IMR-90 (cell line): ENCODE measurements at regions not wholly inside any gene's neighbourhood (a gene's known extent, or its start where the extent isn't known, plus 50 kb on each side); places are given as distances from the start of the nearest gene placed in this dataset.

Experiments
- ATAC-seq: fragments of 200-7000 bp; cut with Tn5 transposase; 2 replicates; pipeline ENCODE4 v1.9.1; 2020; ENCODE audit warnings: low read depth, mild to moderate bottlenecking, moderate library complexity
- BruUV-seq: library from RNA; stranded (reverse); fragments of 400-500 nt; replicated peaks from 2 replicates; lab custom pipeline; 2021; lab: Mats Ljungman, UMichigan
- CTCF ChIA-PET: fragments of 300-600 bp; formaldehyde crosslinking; extraction: SDS; loops from one replicate; lab custom pipeline; 2021; ENCODE audit warnings: antibody characterized with exemption; lab: Yijun Ruan, JAX
- POLR2A ChIA-PET: fragments of 300-600 bp; sonication (Branson Sonifier 250); formaldehyde crosslinking; loops from one replicate; lab custom pipeline; 2022; ENCODE audit warnings: antibody characterized with exemption; ENCODE audit not compliant: unreplicated experiment; lab: Charles Lee
- DNase-seq: peaks from one replicate; pipeline ENCODE4 v3.0.0; 2013
- H2AFZ ChIP-seq: replicated peaks from 2 replicates; pipeline ENCODE3; 2013; ENCODE audit warnings: low read length, mild to moderate bottlenecking; ENCODE audit not compliant: poor library complexity
- H2AK5ac ChIP-seq: 2 replicates; pipeline ENCODE4 v1.6.1; 2013; ENCODE audit warnings: low read depth, low read length, inconsistent platforms
- H2AK9ac ChIP-seq: replicated peaks from 2 replicates; pipeline ENCODE3; 2013; ENCODE audit warnings: mild to moderate bottlenecking, low read depth, low read length, moderate library complexity; ENCODE audit not compliant: poor library complexity
- H2BK120ac ChIP-seq: 2 replicates; pipeline ENCODE4 v1.6.1; 2013; ENCODE audit warnings: low read depth, low read length, inconsistent platforms
- H2BK15ac ChIP-seq: 3 replicates; pipeline ENCODE4 v1.6.1; 2013; ENCODE audit warnings: low read depth, low read length, inconsistent platforms
- H2BK20ac ChIP-seq: 2 replicates; pipeline ENCODE4 v1.6.1; 2013; ENCODE audit warnings: low read depth, mild to moderate bottlenecking, inconsistent platforms, low read length, moderate library complexity
- H2BK5ac ChIP-seq: 2 replicates; pipeline ENCODE4 v1.6.1; 2013; ENCODE audit warnings: mild to moderate bottlenecking, low read depth, low read length, inconsistent platforms; ENCODE audit not compliant: poor library complexity, severe bottlenecking
- H3K14ac ChIP-seq: replicated peaks from 2 replicates; pipeline ENCODE4 v1.6.1; 2013; ENCODE audit warnings: low read depth, low read length, inconsistent platforms
- H3K18ac ChIP-seq: 2 replicates; pipeline ENCODE4 v1.6.1; 2013; ENCODE audit warnings: low read depth, low read length, control low read depth
- H3K23ac ChIP-seq: 2 replicates; pipeline ENCODE4 v1.6.1; 2013; ENCODE audit warnings: low read depth, low read length, inconsistent platforms
- H3K27ac ChIP-seq: 2 replicates; pipeline ENCODE4 v1.5.1; 2013; ENCODE audit warnings: mild to moderate bottlenecking, control low read depth, low read length; ENCODE audit not compliant: insufficient read depth
- H3K27me3 ChIP-seq: 2 replicates; pipeline ENCODE4 v1.6.1; 2013; ENCODE audit warnings: low read length; ENCODE audit not compliant: control insufficient read depth, insufficient read depth
- H3K36me3 ChIP-seq: 2 replicates; pipeline ENCODE4 v1.6.1; 2013; ENCODE audit warnings: low read length, mixed read lengths; ENCODE audit not compliant: control insufficient read depth, insufficient read depth
- H3K4ac ChIP-seq: 2 replicates; pipeline ENCODE4 v1.6.1; 2013; ENCODE audit warnings: low read depth, low read length, inconsistent platforms
- H3K4me1 ChIP-seq: 2 replicates; pipeline ENCODE4 v1.6.1; 2013; ENCODE audit warnings: low read length, mixed read lengths; ENCODE audit not compliant: control insufficient read depth, insufficient read depth
- H3K4me2 ChIP-seq: 2 replicates; pipeline ENCODE4 v1.6.1; 2013; ENCODE audit warnings: low read depth, mild to moderate bottlenecking, control low read depth, low read length, moderate library complexity
- H3K4me3 ChIP-seq: 2 replicates; pipeline ENCODE4 v1.5.1; 2013; ENCODE audit warnings: low read depth, mild to moderate bottlenecking, control low read depth, low read length, moderate library complexity; ENCODE audit not compliant: insufficient read depth
- H3K56ac ChIP-seq: 2 replicates; pipeline ENCODE4 v1.6.1; 2013; ENCODE audit warnings: low read length, inconsistent platforms; ENCODE audit not compliant: insufficient read depth; ENCODE audit errors: extremely low read depth
- H3K79me1 ChIP-seq, 2 experiments: 2 replicates each; pipeline ENCODE4 v1.6.1; 2013; ENCODE audit warnings: low read length in 2 of 2, inconsistent platforms in 1 of 2, low read depth in 1 of 2
- H3K9ac ChIP-seq: 2 replicates; pipeline ENCODE4 v1.6.1; 2013; ENCODE audit warnings: low read depth, low read length, control low read depth
- H3K9me1 ChIP-seq: 2 replicates; pipeline ENCODE4 v1.6.1; 2013; ENCODE audit warnings: low read length, inconsistent platforms; ENCODE audit not compliant: insufficient read depth
- H3K9me3 ChIP-seq: 2 replicates; pipeline ENCODE4 v1.6.1; 2013; ENCODE audit warnings: low read length; ENCODE audit not compliant: control insufficient read depth, insufficient read depth
- H4K20me1 ChIP-seq: 2 replicates; pipeline ENCODE4 v1.6.1; 2013; ENCODE audit warnings: low read length, inconsistent platforms; ENCODE audit not compliant: insufficient read depth
- H4K5ac ChIP-seq: 2 replicates; pipeline ENCODE4 v1.6.1; 2013; ENCODE audit warnings: mild to moderate bottlenecking, low read depth, low read length, control low read depth
- H4K8ac ChIP-seq, 2 experiments: 2 replicates each; pipeline ENCODE4 v1.6.1; 2013; ENCODE audit warnings: low read depth in 2 of 2, low read length in 2 of 2, control low read depth in 1 of 2, inconsistent platforms in 1 of 2
- H4K91ac ChIP-seq: 2 replicates; pipeline ENCODE4 v1.6.1; 2013; ENCODE audit warnings: low read depth, low read length, inconsistent platforms; ENCODE audit not compliant: insufficient read depth
- BHLHE40 ChIP-seq: fragments of 150-350 bp; IDR thresholded peaks from 2 replicates; pipeline ENCODE4 v1.6.1; 2016; ENCODE audit warnings: mild to moderate bottlenecking, low read depth, low read length
- CEBPB ChIP-seq: IDR thresholded peaks from 2 replicates; pipeline ENCODE4 v1.6.1; 2012; ENCODE audit warnings: low read depth, low read length, improper control_type of control experiment
- CHD1 ChIP-seq: IDR thresholded peaks from 2 replicates; pipeline ENCODE4 v1.6.1; 2012; ENCODE audit warnings: low read depth, low read length, improper control_type of control experiment
- CTCF ChIP-seq: conservative IDR thresholded peaks from 2 replicates; pipeline ENCODE4 v1.5.1; 2012; ENCODE audit warnings: mild to moderate bottlenecking, low read depth, low read length, improper control_type of control experiment
- ELK1 ChIP-seq: fragments of 150-350 bp; IDR thresholded peaks from 2 replicates; pipeline ENCODE4 v1.6.1; 2016; ENCODE audit warnings: low read depth, mild to moderate bottlenecking, low read length, moderate library complexity, borderline replicate concordance
- FOS ChIP-seq: fragments of 150-350 bp; IDR thresholded peaks from 2 replicates; pipeline ENCODE4 v1.6.1; 2016; ENCODE audit warnings: low read depth, low read length
- MAFK ChIP-seq: IDR thresholded peaks from 2 replicates; pipeline ENCODE4 v1.6.1; 2012; ENCODE audit warnings: low read depth, low read length, improper control_type of control experiment
- MAZ ChIP-seq: IDR thresholded peaks from 2 replicates; pipeline ENCODE4 v1.6.1; 2012; ENCODE audit warnings: low read depth, mild to moderate bottlenecking, low read length, improper control_type of control experiment, moderate library complexity, borderline replicate concordance
- MXI1 ChIP-seq: IDR thresholded peaks from 2 replicates; pipeline ENCODE4 v1.6.1; 2012; ENCODE audit warnings: low read depth, mild to moderate bottlenecking, low read length, moderate library complexity, borderline replicate concordance
- NFE2L2 ChIP-seq: fragments of 150-350 bp; IDR thresholded peaks from 2 replicates; pipeline ENCODE4 v1.6.1; 2016; ENCODE audit warnings: low read depth, mild to moderate bottlenecking, low read length
- RAD21 ChIP-seq: IDR thresholded peaks from 2 replicates; pipeline ENCODE4 v1.6.1; 2012; ENCODE audit warnings: low read length, improper control_type of control experiment
- RCOR1 ChIP-seq: IDR thresholded peaks from 2 replicates; pipeline ENCODE4 v1.6.1; 2012; ENCODE audit warnings: mild to moderate bottlenecking, low read length, improper control_type of control experiment; ENCODE audit not compliant: insufficient replicate concordance
- RFX5 ChIP-seq: IDR thresholded peaks from 2 replicates; pipeline ENCODE4 v1.8.0; 2012; ENCODE audit warnings: low read depth, mild to moderate bottlenecking, low read length, moderate library complexity
- SMC3 ChIP-seq: fragments of 150-350 bp; IDR thresholded peaks from 2 replicates; pipeline ENCODE4 v1.6.1; 2016; ENCODE audit warnings: low read depth, mild to moderate bottlenecking, antibody characterized with exemption, low read length, moderate library complexity
- USF2 ChIP-seq: fragments of 150-350 bp; IDR thresholded peaks from 2 replicates; pipeline ENCODE4 v1.6.1; 2017; ENCODE audit warnings: mild to moderate bottlenecking, antibody characterized with exemption, low read length, low read depth
- WGBS, 2 experiments: methylation state at CpG; one replicate each; pipeline versions ENCODE4 v1.1.5 to v1.1.7; 2013; ENCODE audit warnings: missing lambda C conversion rate in 2 of 2; ENCODE audit not compliant: insufficient read length in 1 of 2; ENCODE audit errors: extremely low coverage in 2 of 2; 5-methylcytosine and 5-hydroxymethylcytosine counted together
- dilution Hi-C: fragments of 300-500 bp; cut with HindIII; formaldehyde crosslinking; loops from one replicate; pipeline ENCODE4 v1.14.3; 2018; ENCODE audit warnings: low sequenced_read_pairs; ENCODE audit not compliant: unreplicated experiment
- in situ Hi-C: fragments of 300-500 bp; cut with MboI; formaldehyde crosslinking; loops from 3 replicates; pipeline ENCODE4 v1.14.3; 2019; ENCODE audit warnings: low sequenced_read_pairs, inconsistent platforms, mixed read lengths
- intact Hi-C: fragments of 100-400 bp; cut with micrococcal nuclease; formaldehyde crosslinking; loops from 2 replicates; pipeline ENCODE4 v1.10.0; 2022

- Histone ChIP-seq H2BK20ac (no peak overlapping the region), H3K4ac (no peak overlapping the region), H3K4me3 (no peak overlapping the region), H2BK15ac (no peak overlapping the region), H3K9me1 (no peaks in the 10 kb centered on the region), H4K5ac (no peak overlapping the region), H3K23ac (no peak overlapping the region), H4K8ac (no peak overlapping the region), H4K91ac (no peak overlapping the region), H3K9me3 (no peaks in the 10 kb centered on the region), H3K9ac (no peak overlapping the region), H2BK120ac (no peak overlapping the region), H2AK5ac (no peak overlapping the region), H3K36me3 (no peaks in the 10 kb centered on the region), H3K4me2 (no peak overlapping the region), H3K27me3 (no peaks in the 10 kb centered on the region), H4K20me1 (no peaks in the 10 kb centered on the region), H3K14ac (no peak overlapping the region), H2BK5ac (no peak overlapping the region), H2AK9ac (no peak overlapping the region), H3K18ac (no peak overlapping the region), H3K56ac (no peak overlapping the region), H3K27ac (no peak overlapping the region), H2AFZ (no peak overlapping the region), H3K4me1 (no peaks in the 10 kb centered on the region), H3K79me1 (no peaks in the 10 kb centered on the region)
- DNase-seq, result no peak
- ATAC-seq, result no peak
- CTCF ChIA-PET, result interaction anchor here (0.6 kb wide), 1 partner anchor 67 kb away, joined by 3 read pairs; no protein-coding TSS in a partner anchor
- intact Hi-C loops (no loop called here), dilution Hi-C loops (no loop called here), in situ Hi-C loops (no loop called here)
- TF ChIP-seq SMC3, result no peak
- no peak for TF ChIP-seq CHD1
- no peak for TF ChIP-seq USF2
- TF ChIP-seq CTCF, result no peak
- no peak for TF ChIP-seq RAD21
- TF ChIP-seq MAFK, result no peak
- no peak for TF ChIP-seq NFE2L2
- TF ChIP-seq ELK1, result no peak
- no peak for TF ChIP-seq FOS
- TF ChIP-seq RFX5, result no peak
- no peak for TF ChIP-seq RCOR1
- TF ChIP-seq MXI1, result no peak
- no peak for TF ChIP-seq CEBPB
- no peak for TF ChIP-seq MAZ
- TF ChIP-seq BHLHE40, result no peak
- BruUV-seq, result no TSS peak
- POLR2A ChIA-PET, result no interaction called here
- no CpG with 5 or more reads among the region's 1 CpG for WGBS, 2 experiments
Observed at GRCh38 chr5:67651180-67651579, 454.6 kb upstream of the CD180 start.
